Gastroesophageal sphincter (tissue), 4 donors: ENCODE measurements at regions not wholly inside any gene's neighbourhood (a gene's known extent, or its start where the extent isn't known, plus 50 kb on each side); places are given as distances from the start of the nearest gene placed in this dataset.

ENCODE experiments used
- ATAC-seq: fragments of 150-250 bp; one replicate; pipeline ENCODE4 v1.9.1; 2016; ENCODE audit warnings: mild to moderate bottlenecking, moderate library complexity
- H3K27ac ChIP-seq, 4 donors: fragments of 200-600 bp; sonication (generic) in 3 of 4; 1 replicate in 3 of 4; 2 replicates in 1 of 4; pipeline ENCODE4 v1.5.1; 2016 to 2019
- H3K27me3 ChIP-seq: fragments of 200-600 bp; sonication (generic); one replicate; pipeline ENCODE4 v1.5.1; 2019
- H3K36me3 ChIP-seq, 2 donors: fragments of 200-600 bp; sonication (generic); one replicate each; pipeline ENCODE4 v1.5.1; 2019; ENCODE audit warnings: control low read depth in 1 of 2
- H3K4me1 ChIP-seq, 3 donors: fragments of 200-600 bp; sonication (generic); 1 replicate in 2 of 3; 2 replicates in 1 of 3; pipeline ENCODE4 v1.5.1; 2016 to 2019; ENCODE audit warnings: control low read depth in 2 of 3
- H3K4me3 ChIP-seq, 2 donors: fragments of 200-600 bp; sonication (generic); one replicate each; pipeline ENCODE4 v1.5.1; 2019; ENCODE audit warnings: mild to moderate bottlenecking in 1 of 2, moderate library complexity in 1 of 2
- H3K9me3 ChIP-seq, 3 donors: fragments of 200-600 bp; sonication (generic); one replicate each; pipeline ENCODE4 v1.5.1; 2017 to 2019; ENCODE audit warnings: control low read depth in 2 of 3
- EP300 ChIP-seq: sonication (generic); formaldehyde crosslinking; IDR thresholded peaks from one replicate; pipeline ENCODE4 v1.6.1; 2017; ENCODE audit warnings: antibody characterized with exemption, mild to moderate bottlenecking
- POLR2A ChIP-seq, 2 donors: fragments of 450-650 bp; IDR thresholded peaks; one replicate each; pipeline ENCODE4 v1.6.1; 2017; ENCODE audit warnings: antibody characterized with exemption in 2 of 2, mild to moderate bottlenecking in 2 of 2, moderate library complexity in 1 of 2
- POLR2AphosphoS5 ChIP-seq: sonication (generic); formaldehyde crosslinking; IDR thresholded peaks from one replicate; pipeline ENCODE4 v1.6.1; 2017; ENCODE audit warnings: antibody characterized with exemption
- WGBS, 2 donors: methylation state at CpG; one replicate each; pipeline ENCODE4 v1.1.5; 2018; ENCODE audit warnings: low coverage in 1 of 2; 5-methylcytosine and 5-hydroxymethylcytosine counted together
- TF ChIP-seq, protein P1 (sequence below), 4 experiments: fragments of 200-600 bp in 2 of 4; fragments of 450-650 bp in 2 of 4; sonication (generic) in 1 of 4; IDR thresholded peaks; one replicate each; pipeline ENCODE4 v1.5.1; 2017 to 2019; ENCODE audit warnings: antibody characterized with exemption in 4 of 4, mild to moderate bottlenecking in 2 of 4, moderate library complexity in 2 of 4

DNA sequence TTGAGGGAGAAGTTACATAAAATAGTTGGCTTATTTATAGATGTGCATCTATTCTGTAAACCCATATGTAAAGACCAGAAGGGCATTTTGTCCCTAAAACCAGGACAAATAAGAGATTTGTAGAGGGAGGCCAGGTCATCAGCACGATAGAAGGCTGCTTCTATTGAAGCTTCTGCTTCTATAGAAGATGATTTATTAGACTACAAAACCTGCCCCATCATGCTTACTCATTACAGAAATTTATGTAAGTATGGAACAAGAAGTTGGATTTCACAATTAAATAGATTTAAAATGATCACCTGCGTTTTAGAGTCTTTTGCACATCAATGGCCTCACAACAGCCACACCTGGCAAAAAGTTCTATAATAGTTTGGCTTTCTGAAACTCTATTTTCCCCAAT lies 183.5 kb downstream of the DUSP10 start:
- H3K36me3 ChIP-seq, result no peaks in the 10 kb centered on the region
- no peaks in the 10 kb centered on the region for H3K27me3 ChIP-seq
- H3K9me3 ChIP-seq, result no peaks in the 10 kb centered on the region
- ATAC-seq, result no peak
- WGBS, 2 donors, result 87 to 98% methylated on average over 2 of the region's 2 CpGs
- H3K27ac ChIP-seq, result no peak overlapping the region
- H3K4me1 ChIP-seq, result no peaks in the 10 kb centered on the region
- no peak overlapping the region for H3K4me3 ChIP-seq
- no peak for TF ChIP-seq POLR2A (IDR thresholded peaks at IDR 0.05)
- TF ChIP-seq EP300, result no peak
- TF ChIP-seq, protein P1, sequence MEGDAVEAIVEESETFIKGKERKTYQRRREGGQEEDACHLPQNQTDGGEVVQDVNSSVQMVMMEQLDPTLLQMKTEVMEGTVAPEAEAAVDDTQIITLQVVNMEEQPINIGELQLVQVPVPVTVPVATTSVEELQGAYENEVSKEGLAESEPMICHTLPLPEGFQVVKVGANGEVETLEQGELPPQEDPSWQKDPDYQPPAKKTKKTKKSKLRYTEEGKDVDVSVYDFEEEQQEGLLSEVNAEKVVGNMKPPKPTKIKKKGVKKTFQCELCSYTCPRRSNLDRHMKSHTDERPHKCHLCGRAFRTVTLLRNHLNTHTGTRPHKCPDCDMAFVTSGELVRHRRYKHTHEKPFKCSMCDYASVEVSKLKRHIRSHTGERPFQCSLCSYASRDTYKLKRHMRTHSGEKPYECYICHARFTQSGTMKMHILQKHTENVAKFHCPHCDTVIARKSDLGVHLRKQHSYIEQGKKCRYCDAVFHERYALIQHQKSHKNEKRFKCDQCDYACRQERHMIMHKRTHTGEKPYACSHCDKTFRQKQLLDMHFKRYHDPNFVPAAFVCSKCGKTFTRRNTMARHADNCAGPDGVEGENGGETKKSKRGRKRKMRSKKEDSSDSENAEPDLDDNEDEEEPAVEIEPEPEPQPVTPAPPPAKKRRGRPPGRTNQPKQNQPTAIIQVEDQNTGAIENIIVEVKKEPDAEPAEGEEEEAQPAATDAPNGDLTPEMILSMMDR (IDR thresholded peaks at IDR 0.05), result no peak

DNA sequence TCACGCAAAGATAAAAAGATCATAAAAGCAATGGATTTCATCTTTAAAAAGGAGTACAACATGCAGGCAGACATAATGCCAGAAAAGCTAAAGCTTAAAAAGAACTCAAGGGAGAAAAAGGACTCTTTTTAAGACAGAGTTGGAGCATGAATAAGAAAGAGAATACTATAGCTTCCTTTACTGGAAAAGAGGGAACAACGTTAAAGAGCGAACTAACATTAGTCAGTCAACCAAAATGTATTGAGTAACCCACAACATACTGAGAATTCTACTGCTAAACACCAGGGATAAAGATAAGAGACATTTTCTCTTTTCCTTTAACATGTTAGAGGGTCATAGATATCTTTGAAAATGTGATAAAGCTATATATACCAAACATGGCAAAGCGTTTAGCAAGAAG lies 182.0 kb downstream of the DUSP10 start:
- no peak for TF ChIP-seq POLR2A (IDR thresholded peaks at IDR 0.05)
- no peak for TF ChIP-seq EP300
- TF ChIP-seq, protein P1 (IDR thresholded peaks at IDR 0.05), result no peak
- no peak for TF ChIP-seq POLR2AphosphoS5
- H3K4me1 ChIP-seq, result no peaks in the 10 kb centered on the region
- no peaks in the 10 kb centered on the region for H3K9me3 ChIP-seq
- 60 to 90% methylated on average over 4 of the region's 4 CpGs for WGBS, 2 donors
- no peaks in the 10 kb centered on the region for H3K36me3 ChIP-seq
- no peak overlapping the region for H3K4me3 ChIP-seq
- H3K27ac ChIP-seq, result no peak overlapping the region
- ATAC-seq, result no peak
- H3K27me3 ChIP-seq, result no peaks in the 10 kb centered on the region

DNA sequence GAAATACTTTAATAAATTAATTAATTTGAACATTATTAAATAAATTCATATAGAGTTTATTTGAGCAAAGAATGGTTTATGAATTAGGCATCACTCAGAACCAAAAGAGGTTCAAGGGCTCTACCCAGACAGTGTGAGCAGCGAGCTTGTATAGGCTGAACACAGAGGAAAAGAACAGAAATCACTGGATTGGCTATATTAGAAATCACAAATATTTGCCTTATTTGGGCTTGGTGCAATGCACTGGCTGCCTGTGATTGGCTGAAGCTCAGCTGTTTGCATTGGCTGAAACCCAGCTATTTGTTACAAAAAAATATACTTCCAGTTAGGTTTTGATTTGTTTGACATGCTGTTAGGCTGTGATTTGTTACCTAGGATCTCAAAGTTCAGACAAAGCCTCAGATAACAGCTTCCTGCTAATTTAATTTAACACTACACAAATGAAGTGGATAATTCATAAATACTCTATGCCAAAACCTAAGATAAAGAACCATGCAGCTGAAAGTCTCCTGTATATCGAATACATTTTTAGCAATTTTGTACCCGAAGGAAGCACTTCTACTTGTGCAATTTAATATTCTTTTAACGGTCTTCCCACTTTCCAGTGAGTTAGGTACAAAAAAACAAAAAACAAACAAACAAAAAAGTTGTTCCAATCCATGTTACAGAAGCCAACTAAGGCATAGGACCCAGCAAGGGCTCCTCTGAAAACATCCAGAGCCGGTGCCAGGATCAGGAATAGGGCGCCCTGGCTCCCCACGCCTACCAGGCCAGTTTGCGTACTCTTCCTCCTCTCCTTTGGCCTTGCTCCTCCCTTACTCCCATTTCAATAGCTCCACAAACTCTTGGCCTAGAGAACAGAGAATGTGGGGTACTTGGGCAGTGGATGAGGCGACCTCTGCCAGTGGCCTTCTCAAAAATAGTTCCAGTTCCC lies 179.1 kb downstream of the DUSP10 start:
- whole genome bisulfite sequencing, 2 donors, result 92 to 96% methylated on average over 8 to 9 of the region's 9 CpGs
- TF ChIP-seq POLR2AphosphoS5 (no peak), POLR2A (IDR thresholded peaks at IDR 0.05) (no peak), EP300 (no peak)
- TF ChIP-seq, protein P1 (IDR thresholded peaks at IDR 0.05), result no peak
- Histone ChIP-seq H3K27me3 (no peaks in the 10 kb centered on the region), H3K4me1 (no peaks in the 10 kb centered on the region), H3K36me3 (no peaks in the 10 kb centered on the region), H3K27ac (no peak overlapping the region), H3K4me3 (no peak overlapping the region), H3K9me3 (no peaks in the 10 kb centered on the region)
- no peak for ATAC-seq

DNA sequence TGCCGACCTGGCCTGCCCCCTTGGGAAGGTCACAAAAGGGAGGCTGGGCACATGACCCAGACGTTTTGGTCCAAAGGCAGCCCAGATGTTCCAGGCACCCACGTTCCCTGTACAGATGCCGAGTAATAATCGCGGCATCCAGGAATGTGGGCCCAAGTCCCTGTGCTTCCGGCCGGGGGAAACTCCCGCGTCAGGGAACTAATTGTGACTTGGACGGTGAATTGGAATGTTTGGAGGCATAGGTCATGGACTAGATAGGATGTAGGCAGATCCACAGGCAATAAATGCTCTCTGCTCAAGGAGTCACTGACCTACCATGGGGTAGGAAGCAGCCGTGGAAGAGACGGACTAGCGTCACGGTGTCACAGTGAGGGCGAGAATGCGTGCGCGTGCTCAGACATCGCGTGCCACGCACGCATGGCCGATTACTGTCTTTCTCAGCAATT lies 178.4 kb downstream of the DUSP10 start:
- TF ChIP-seq EP300, result no peak
- no peak for TF ChIP-seq POLR2A (IDR thresholded peaks at IDR 0.05)
- TF ChIP-seq, protein P1 (IDR thresholded peaks at IDR 0.05), result no peak
- no peaks in the 10 kb centered on the region for H3K36me3 ChIP-seq
- no peaks in the 10 kb centered on the region for H3K9me3 ChIP-seq
- H3K27me3 ChIP-seq, result no peaks in the 10 kb centered on the region
- H3K4me3 ChIP-seq, result no peak overlapping the region
- WGBS, 2 donors, result 97 to 100% methylated on average over 5 to 11 of the region's 24 CpGs
- H3K27ac ChIP-seq, result no peak overlapping the region
- H3K4me1 ChIP-seq, result no peaks in the 10 kb centered on the region
- no peak for ATAC-seq

DNA sequence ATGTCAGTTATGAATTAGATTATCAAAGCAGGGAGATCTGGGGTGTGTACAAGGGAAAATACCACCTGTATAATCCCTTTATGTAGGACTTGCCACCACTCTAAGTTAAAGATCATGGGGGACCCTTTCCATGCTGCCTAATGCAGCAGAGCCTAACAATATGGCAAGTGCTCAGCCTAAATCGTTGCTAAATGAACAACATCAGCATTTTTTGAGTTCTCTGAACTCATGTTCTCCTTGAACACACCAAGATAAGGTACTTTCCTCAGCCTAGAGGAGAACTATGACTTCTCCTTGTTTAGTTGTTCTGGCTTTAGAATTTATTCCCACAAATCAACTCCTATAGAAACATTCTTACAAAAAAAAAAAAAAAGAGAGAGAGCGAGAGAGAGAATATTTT lies 177.0 kb downstream of the DUSP10 start:
- TF ChIP-seq POLR2A (IDR thresholded peaks at IDR 0.05), result no peak
- TF ChIP-seq POLR2AphosphoS5, result no peak
- no peak for TF ChIP-seq EP300
- TF ChIP-seq, protein P1 (IDR thresholded peaks at IDR 0.05), result no peak
- H3K9me3 ChIP-seq, result no peaks in the 10 kb centered on the region
- no peak for ATAC-seq
- H3K27ac ChIP-seq, result no peak overlapping the region
- no peaks in the 10 kb centered on the region for H3K27me3 ChIP-seq
- H3K4me1 ChIP-seq, result no peaks in the 10 kb centered on the region
- H3K4me3 ChIP-seq, result no peak overlapping the region
- H3K36me3 ChIP-seq, result no peaks in the 10 kb centered on the region
- WGBS, 2 donors, result 69 to 75% methylated on average over 2 of the region's 2 CpGs
